Activated naive CD8-positive, alpha-beta T cell treated with anti-CD3 and anti-CD28 coated beads, Interleukin-2, amount 50 U/mL, for 24 hours (primary cell): ENCODE measurements at regions not wholly inside any gene's neighbourhood (a gene's known extent, or its start where the extent isn't known, plus 50 kb on each side); places are given as distances from the start of the nearest gene placed in this dataset.
"Not testable (repeated sequence)": the region's sequence is repeated elsewhere in the genome, so short reads cannot be mapped to it uniquely, and the experiment has no call there.

Experiments used
- ATAC-seq: fragments of 150-1000 bp; cut with Tn5 transposase; one replicate; pipeline ENCODE4 v1.10.0; 2021
- DNase-seq: peaks from one replicate; pipeline ENCODE4 v3.0.0; 2021
- H3K27ac Mint-ChIP-seq: one replicate; pipeline ENCODE4 v1.8.0; 2021; ENCODE audit warnings: mild to moderate bottlenecking, mixed read lengths
- H3K27me3 Mint-ChIP-seq: one replicate; pipeline ENCODE4 v1.8.0; 2021; ENCODE audit warnings: mixed read lengths
- H3K36me3 Mint-ChIP-seq: one replicate; pipeline ENCODE4 v1.8.0; 2021; ENCODE audit warnings: low read depth, mixed read lengths
- H3K4me1 Mint-ChIP-seq: one replicate; pipeline ENCODE4 v1.8.0; 2021; ENCODE audit warnings: mixed read lengths
- H3K4me3 Mint-ChIP-seq: one replicate; pipeline ENCODE4 v1.8.0; 2021; ENCODE audit warnings: mild to moderate bottlenecking, moderate library complexity, mixed read lengths
- H3K9me3 Mint-ChIP-seq: one replicate; pipeline ENCODE4 v1.8.0; 2021; ENCODE audit warnings: mixed read lengths

DNA sequence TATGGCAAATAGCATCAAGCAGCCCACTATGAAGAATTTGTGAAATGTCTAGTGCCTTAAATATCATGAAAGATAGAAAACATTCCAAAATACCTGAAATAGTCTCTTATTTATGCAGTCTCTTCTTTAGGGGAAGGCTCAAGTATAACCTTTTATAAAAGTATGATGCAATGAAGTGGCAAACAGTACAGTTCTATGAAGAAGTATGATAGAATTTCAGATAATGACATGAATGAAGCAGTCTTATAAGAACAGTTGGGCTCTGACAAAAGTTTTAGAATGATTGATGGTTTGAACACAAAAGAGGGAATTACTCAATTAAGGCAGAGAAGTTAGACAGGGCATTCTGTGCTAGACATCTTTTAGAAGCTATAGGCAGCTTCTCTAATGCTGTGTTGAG lies 1791.8 kb upstream of the PIK3C3 start:
- no peaks in the 10 kb centered on the region for H3K4me1 Mint-ChIP-seq
- no peak overlapping the region for H3K4me3 Mint-ChIP-seq
- no peaks in the 10 kb centered on the region for H3K27me3 Mint-ChIP-seq
- H3K36me3 Mint-ChIP-seq, result no peaks in the 10 kb centered on the region
- no peak overlapping the region for H3K27ac Mint-ChIP-seq
- DNase-seq, result no peak
- ATAC-seq, result no peak
- peaks cover 9% of the 10 kb centered on the region for H3K9me3 Mint-ChIP-seq

DNA sequence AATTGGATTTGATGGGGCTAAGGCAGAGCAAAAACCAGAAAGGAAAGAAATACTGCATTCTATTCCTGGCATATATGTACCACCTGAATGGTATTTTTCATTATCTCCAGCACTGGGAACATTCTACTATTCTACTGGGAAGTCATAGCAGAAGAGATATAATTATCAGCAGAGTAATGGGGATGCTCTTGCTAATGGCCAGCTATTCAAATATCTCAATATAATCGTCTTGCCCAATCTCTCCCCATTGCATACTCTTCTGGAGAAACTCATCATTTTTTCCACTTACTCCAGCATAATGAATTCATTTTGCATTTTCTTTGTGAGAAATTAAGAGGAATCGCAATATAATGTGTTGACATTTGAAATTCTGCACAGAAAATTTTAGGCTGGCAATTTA lies 1794.7 kb upstream of the PIK3C3 start:
- H3K27ac Mint-ChIP-seq, result no peak overlapping the region
- no peaks in the 10 kb centered on the region for H3K4me1 Mint-ChIP-seq
- H3K27me3 Mint-ChIP-seq, result no peaks in the 10 kb centered on the region
- H3K9me3 Mint-ChIP-seq, result peaks cover 11% of the 10 kb centered on the region
- ATAC-seq (no peak), DNase-seq (no peak)
- no peak overlapping the region for H3K4me3 Mint-ChIP-seq
- H3K36me3 Mint-ChIP-seq, result no peaks in the 10 kb centered on the region

GRCh38 chr18:40159141-40160017 lies 1795.7 kb upstream of the PIK3C3 start:
- no peaks in the 10 kb centered on the region for H3K4me1 Mint-ChIP-seq
- no peaks in the 10 kb centered on the region for H3K27me3 Mint-ChIP-seq
- H3K4me3 Mint-ChIP-seq, result no peak overlapping the region
- H3K27ac Mint-ChIP-seq, result no peak overlapping the region
- H3K9me3 Mint-ChIP-seq, result peaks cover 11% of the 10 kb centered on the region
- DNase-seq, result no peak
- no peak for ATAC-seq
- H3K36me3 Mint-ChIP-seq, result no peaks in the 10 kb centered on the region

DNA sequence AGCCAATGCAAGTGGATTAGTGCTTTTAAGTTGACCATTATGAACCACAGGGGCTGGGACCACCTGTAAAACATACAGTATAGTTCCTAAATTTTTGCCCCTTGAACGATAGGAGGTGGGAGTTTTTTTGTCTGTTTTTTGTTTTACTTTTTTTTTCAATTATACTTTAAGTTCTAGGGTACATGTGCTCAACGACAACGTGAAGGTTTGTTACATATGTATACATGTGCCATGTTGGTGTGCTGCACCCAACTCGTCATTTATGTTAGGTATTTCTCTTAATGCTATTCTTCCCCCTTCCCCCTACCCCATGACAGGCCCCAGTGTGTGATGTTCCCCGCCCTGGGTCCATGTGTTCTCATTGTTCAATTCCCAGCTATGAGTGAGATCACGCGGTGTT lies 1797.9 kb upstream of the PIK3C3 start:
- Mint-ChIP-seq H3K36me3 (no peaks in the 10 kb centered on the region), H3K4me3 (no peak overlapping the region), H3K27me3 (no peaks in the 10 kb centered on the region), H3K4me1 (no peaks in the 10 kb centered on the region), H3K9me3 (peaks cover 15% of the 10 kb centered on the region), H3K27ac (no peak overlapping the region)
- no peak for ATAC-seq
- DNase-seq, result no peak

DNA sequence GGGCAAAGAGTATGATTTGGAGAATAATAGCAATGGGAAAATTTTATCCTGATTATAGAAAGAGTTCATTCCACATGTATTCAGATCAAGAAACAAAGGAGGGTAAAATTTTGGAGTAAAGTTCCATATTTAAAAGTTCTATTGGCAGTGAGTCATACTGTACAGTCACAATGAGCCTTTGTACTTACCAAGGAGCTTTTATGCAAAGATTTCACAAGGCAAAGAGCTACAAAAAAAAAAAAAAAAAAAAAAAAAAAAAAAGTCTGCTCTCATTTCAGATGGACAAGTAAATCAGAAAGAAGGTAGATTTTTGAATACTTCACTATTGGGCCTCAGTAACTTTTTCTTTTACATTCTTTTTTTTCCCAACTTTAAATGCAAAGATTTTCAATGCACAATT lies 1802.2 kb upstream of the PIK3C3 start:
- no peaks in the 10 kb centered on the region for H3K27me3 Mint-ChIP-seq
- ATAC-seq (no peak), DNase-seq (no peak)
- no peaks in the 10 kb centered on the region for H3K36me3 Mint-ChIP-seq
- H3K27ac Mint-ChIP-seq, result no peak overlapping the region
- no peaks in the 10 kb centered on the region for H3K4me1 Mint-ChIP-seq
- peaks cover 19% of the 10 kb centered on the region for H3K9me3 Mint-ChIP-seq
- no peak overlapping the region for H3K4me3 Mint-ChIP-seq

DNA sequence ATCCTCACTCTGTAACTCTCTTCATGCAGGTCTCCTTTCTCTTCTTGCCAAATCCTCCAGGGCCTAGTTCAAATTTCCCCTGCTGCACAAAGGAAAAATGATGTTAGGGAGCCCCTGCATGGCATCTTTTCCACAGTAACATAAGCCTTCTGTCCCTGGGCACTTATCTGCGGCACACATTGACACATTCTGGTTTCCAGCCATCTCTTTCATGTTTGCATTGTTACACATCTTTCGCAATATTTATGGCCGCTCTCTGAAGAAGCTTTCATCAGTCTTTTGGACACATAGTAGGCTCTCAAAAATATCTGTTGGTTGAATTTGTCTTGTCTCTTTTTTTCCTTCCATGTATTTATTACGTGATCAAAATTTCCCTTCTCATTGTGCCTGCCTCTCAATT lies 1806.1 kb upstream of the PIK3C3 start:
- Mint-ChIP-seq H3K4me1 (no peaks in the 10 kb centered on the region), H3K36me3 (no peaks in the 10 kb centered on the region), H3K27me3 (no peaks in the 10 kb centered on the region)

GRCh38 chr18:40133253-40133652 lies 1821.8 kb upstream of the PIK3C3 start:
- peaks cover 21% of the 10 kb centered on the region for H3K9me3 Mint-ChIP-seq
- DNase-seq, result no peak

More for the DNA sequence above, 1806.1 kb upstream of the PIK3C3 start:
- DNase-seq (no peak), ATAC-seq (no peak)
- Mint-ChIP-seq H3K27ac (no peak overlapping the region), H3K4me3 (no peak overlapping the region), H3K9me3 (peaks cover 13% of the 10 kb centered on the region)

DNA sequence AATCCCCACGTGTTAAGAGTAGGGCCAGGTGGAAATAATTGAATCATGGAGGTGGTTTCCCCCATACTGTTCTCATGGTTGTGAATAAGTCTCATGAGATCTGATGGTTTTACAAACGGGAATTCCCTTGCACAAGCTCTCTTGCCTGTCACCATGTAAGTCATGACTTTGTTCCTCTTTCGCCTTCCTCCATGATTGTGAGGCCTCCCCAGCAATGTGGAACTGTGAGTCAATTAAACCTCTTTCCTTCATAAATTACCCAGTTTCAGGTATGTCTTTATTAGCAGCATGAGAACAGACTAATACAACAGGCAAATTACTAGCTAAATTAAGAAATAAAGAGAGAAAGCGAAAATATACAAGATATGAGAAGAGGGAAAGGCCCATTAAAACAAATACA lies 1822.6 kb upstream of the PIK3C3 start:
- H3K9me3 Mint-ChIP-seq, result peaks cover 25% of the 10 kb centered on the region
- H3K4me1 Mint-ChIP-seq, H3K36me3 Mint-ChIP-seq, H3K27me3 Mint-ChIP-seq, H3K27ac Mint-ChIP-seq, H3K4me3 Mint-ChIP-seq, ATAC-seq, DNase-seq: not testable (repeated sequence)

More at GRCh38 chr18:40133253-40133652, 1821.8 kb upstream of the PIK3C3 start:
- H3K27ac Mint-ChIP-seq, result no peak overlapping the region
- H3K36me3 Mint-ChIP-seq, result no peaks in the 10 kb centered on the region
- H3K4me3 Mint-ChIP-seq, result no peak overlapping the region
- H3K4me1 Mint-ChIP-seq, result no peaks in the 10 kb centered on the region
- ATAC-seq, result no peak
- no peaks in the 10 kb centered on the region for H3K27me3 Mint-ChIP-seq

- DNase-seq (no peak), ATAC-seq (no peak)
- Mint-ChIP-seq H3K4me3 (no peak overlapping the region), H3K4me1 (no peaks in the 10 kb centered on the region), H3K36me3 (no peaks in the 10 kb centered on the region), H3K9me3 (peaks cover 9% of the 10 kb centered on the region), H3K27me3 (no peaks in the 10 kb centered on the region), H3K27ac (no peak overlapping the region)
These were observed 1830.9 kb upstream of the PIK3C3 start for GRCh38 chr18:40124107-40124506.

DNA sequence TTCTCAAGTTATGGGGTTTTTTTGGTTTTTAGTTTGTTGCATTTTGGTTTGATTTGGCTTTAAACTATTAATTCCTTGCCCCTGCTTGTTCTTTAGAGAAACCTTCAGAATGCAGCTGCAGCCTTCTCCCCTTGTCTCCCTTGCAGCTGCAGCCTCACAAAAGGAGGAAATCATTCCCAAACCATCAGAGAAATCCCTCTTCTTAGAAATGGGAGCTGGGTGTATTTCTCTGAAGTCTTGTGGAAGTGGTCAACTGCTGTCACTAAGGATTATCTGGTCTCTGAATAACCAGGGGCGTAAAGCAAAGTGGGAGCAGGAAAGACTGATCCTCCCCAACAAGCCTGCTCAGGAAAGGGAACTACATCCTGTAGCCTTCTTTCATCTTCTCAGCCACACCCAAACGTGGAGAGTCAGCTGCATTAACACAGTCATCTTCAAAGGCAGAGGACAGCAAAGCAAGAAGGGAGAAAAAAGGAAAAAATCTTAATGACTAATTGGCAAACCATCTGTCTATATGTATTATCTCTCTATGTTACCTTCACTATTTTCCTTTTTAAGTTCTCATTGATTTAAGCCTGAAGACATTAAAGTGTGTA lies 1834.1 kb upstream of the PIK3C3 start:
- Mint-ChIP-seq H3K27ac (no peak overlapping the region), H3K36me3 (no peaks in the 10 kb centered on the region)
- ATAC-seq, result no peak

GRCh38 chr18:40120356-40120755 lies 1834.7 kb upstream of the PIK3C3 start:
- H3K36me3 Mint-ChIP-seq, result no peaks in the 10 kb centered on the region
- no peaks in the 10 kb centered on the region for H3K4me1 Mint-ChIP-seq
- H3K27me3 Mint-ChIP-seq, result no peaks in the 10 kb centered on the region

More for the DNA sequence above, 1834.1 kb upstream of the PIK3C3 start:
- Mint-ChIP-seq H3K4me1 (no peaks in the 10 kb centered on the region), H3K4me3 (no peak overlapping the region), H3K27me3 (no peaks in the 10 kb centered on the region), H3K9me3 (peaks cover 8% of the 10 kb centered on the region)
- no peak for DNase-seq

DNA sequence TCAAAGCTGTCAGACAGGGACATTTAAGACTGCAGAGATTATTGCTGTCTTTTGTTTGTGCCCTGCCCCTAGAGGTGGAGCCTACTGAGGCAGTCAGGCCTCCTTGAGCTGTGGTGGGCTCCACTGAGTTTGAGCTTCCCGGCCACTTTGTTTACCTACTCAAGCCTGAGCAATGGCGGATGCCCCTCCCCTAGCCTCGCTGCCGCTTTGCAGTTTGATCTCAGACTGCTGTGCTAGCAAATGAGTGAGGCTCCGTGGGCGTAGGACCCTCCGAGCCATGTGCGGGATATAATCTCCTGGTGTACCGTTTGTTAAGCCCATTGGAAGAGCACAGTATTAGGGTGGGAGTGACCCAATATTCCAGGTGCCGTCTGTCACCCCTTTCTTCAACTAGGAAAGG lies 1835.5 kb upstream of the PIK3C3 start:
- not testable (repeated sequence) for H3K36me3 Mint-ChIP-seq, H3K4me3 Mint-ChIP-seq, H3K27me3 Mint-ChIP-seq, H3K27ac Mint-ChIP-seq, ATAC-seq, DNase-seq, H3K4me1 Mint-ChIP-seq, H3K9me3 Mint-ChIP-seq

More at GRCh38 chr18:40120356-40120755, 1834.7 kb upstream of the PIK3C3 start:
- Mint-ChIP-seq H3K27ac (no peak overlapping the region), H3K9me3 (peaks cover 8% of the 10 kb centered on the region), H3K4me3 (no peak overlapping the region)
- no peak for DNase-seq
- no peak for ATAC-seq

GRCh38 chr18:40110455-40110854 lies 1844.6 kb upstream of the PIK3C3 start:
- DNase-seq (no peak), ATAC-seq (no peak)
- Mint-ChIP-seq H3K9me3 (peaks cover 12% of the 10 kb centered on the region), H3K27me3 (no peaks in the 10 kb centered on the region), H3K27ac (no peak overlapping the region), H3K4me3 (no peak overlapping the region), H3K4me1 (no peaks in the 10 kb centered on the region), H3K36me3 (no peaks in the 10 kb centered on the region)

- H3K9me3 Mint-ChIP-seq, result peaks cover 12% of the 10 kb centered on the region
- H3K27ac Mint-ChIP-seq, result no peak overlapping the region
- DNase-seq (no peak), ATAC-seq (no peak)
- no peak overlapping the region for H3K4me3 Mint-ChIP-seq
- no peaks in the 10 kb centered on the region for H3K36me3 Mint-ChIP-seq
- H3K4me1 Mint-ChIP-seq, result no peaks in the 10 kb centered on the region
- no peaks in the 10 kb centered on the region for H3K27me3 Mint-ChIP-seq
These were observed 1845.6 kb upstream of the PIK3C3 start for GRCh38 chr18:40109252-40110049.

GRCh38 chr18:40108596-40108995 lies 1846.4 kb upstream of the PIK3C3 start:
- ATAC-seq (no peak), DNase-seq (no peak)
- H3K4me3 Mint-ChIP-seq, result no peak overlapping the region
- no peaks in the 10 kb centered on the region for H3K36me3 Mint-ChIP-seq
- peaks cover 12% of the 10 kb centered on the region for H3K9me3 Mint-ChIP-seq
- no peaks in the 10 kb centered on the region for H3K27me3 Mint-ChIP-seq
- no peak overlapping the region for H3K27ac Mint-ChIP-seq
- H3K4me1 Mint-ChIP-seq, result no peaks in the 10 kb centered on the region
